GM18519 (cell line): ENCODE measurements at regions not wholly inside any gene's neighbourhood (a gene's known extent, or its start where the extent isn't known, plus 50 kb on each side); places are given as distances from the start of the nearest gene placed in this dataset.
"Not testable (repeated sequence)": the region's sequence is repeated elsewhere in the genome, so short reads cannot be mapped to it uniquely, and the experiment has no call there.

Source experiments
- ATAC-seq: cut with Tn5 transposase; IDR thresholded peaks from one replicate; pipeline ENCODE4 v1.9.1; 2021; ENCODE audit warnings: mild to moderate bottlenecking, moderate library complexity; ENCODE audit not compliant: unreplicated experiment, low FRiP score

- no peak for ATAC-seq
Measured at GRCh38 chr17:71824671-71825070, 296.1 kb upstream of the SOX9 start.

- no peak for ATAC-seq
Measured at GRCh38 chr17:71825687-71826086, 295.1 kb upstream of the SOX9 start.

- ATAC-seq: no peak
Measured at GRCh38 chr17:71828182-71828596, 292.6 kb upstream of the SOX9 start.

- no peak for ATAC-seq
Measured at GRCh38 chr17:71830866-71831265, 290.0 kb upstream of the SOX9 start.

GRCh38 chr17:71842986-71843385 lies 277.8 kb upstream of the SOX9 start:
- no peak for ATAC-seq

GRCh38 chr17:71845337-71845736 lies 275.5 kb upstream of the SOX9 start:
- no peak for ATAC-seq

- no peak for ATAC-seq
Measured at GRCh38 chr17:71846561-71847110, 274.2 kb upstream of the SOX9 start.

GRCh38 chr17:71849783-71850768 lies 270.7 kb upstream of the SOX9 start:
- peak; percentile 72 for ATAC-seq

- peak; percentile 29 for ATAC-seq
Measured at GRCh38 chr17:71850812-71851211, 270.0 kb upstream of the SOX9 start.

GRCh38 chr17:71855010-71855409 lies 265.8 kb upstream of the SOX9 start:
- no peak for ATAC-seq

- no peak for ATAC-seq
Measured at GRCh38 chr17:71864755-71865154, 256.1 kb upstream of the SOX9 start.

GRCh38 chr17:71866095-71866494 lies 254.7 kb upstream of the SOX9 start:
- no peak for ATAC-seq

- no peak for ATAC-seq
Measured at GRCh38 chr17:71869293-71869692, 251.5 kb upstream of the SOX9 start.

GRCh38 chr17:71869841-71870545 lies 250.8 kb upstream of the SOX9 start:
- no peak for ATAC-seq

GRCh38 chr17:71870546-71870862 lies 250.3 kb upstream of the SOX9 start:
- no peak for ATAC-seq

- no peak for ATAC-seq
Measured at GRCh38 chr17:71872843-71873485, 247.9 kb upstream of the SOX9 start.

GRCh38 chr17:71874773-71875172 lies 246.0 kb upstream of the SOX9 start:
- ATAC-seq: not testable (repeated sequence)

GRCh38 chr17:71878271-71878670 lies 242.5 kb upstream of the SOX9 start:
- ATAC-seq: no peak

GRCh38 chr17:71878998-71879397 lies 241.8 kb upstream of the SOX9 start:
- no peak for ATAC-seq

- no peak for ATAC-seq
Measured at GRCh38 chr17:71881041-71881440, 239.8 kb upstream of the SOX9 start.

GRCh38 chr17:71881581-71881980 lies 239.2 kb upstream of the SOX9 start:
- ATAC-seq: no peak
